ENCODE measurements at regions not wholly inside any gene's neighbourhood (a gene's known extent, or its start where the extent isn't known, plus 50 kb on each side); places are given as distances from the start of the nearest gene placed in this dataset.
"Not testable (repeated sequence)": the region's sequence is repeated elsewhere in the genome, so short reads cannot be mapped to it uniquely, and the experiment has no call there.

DNA sequence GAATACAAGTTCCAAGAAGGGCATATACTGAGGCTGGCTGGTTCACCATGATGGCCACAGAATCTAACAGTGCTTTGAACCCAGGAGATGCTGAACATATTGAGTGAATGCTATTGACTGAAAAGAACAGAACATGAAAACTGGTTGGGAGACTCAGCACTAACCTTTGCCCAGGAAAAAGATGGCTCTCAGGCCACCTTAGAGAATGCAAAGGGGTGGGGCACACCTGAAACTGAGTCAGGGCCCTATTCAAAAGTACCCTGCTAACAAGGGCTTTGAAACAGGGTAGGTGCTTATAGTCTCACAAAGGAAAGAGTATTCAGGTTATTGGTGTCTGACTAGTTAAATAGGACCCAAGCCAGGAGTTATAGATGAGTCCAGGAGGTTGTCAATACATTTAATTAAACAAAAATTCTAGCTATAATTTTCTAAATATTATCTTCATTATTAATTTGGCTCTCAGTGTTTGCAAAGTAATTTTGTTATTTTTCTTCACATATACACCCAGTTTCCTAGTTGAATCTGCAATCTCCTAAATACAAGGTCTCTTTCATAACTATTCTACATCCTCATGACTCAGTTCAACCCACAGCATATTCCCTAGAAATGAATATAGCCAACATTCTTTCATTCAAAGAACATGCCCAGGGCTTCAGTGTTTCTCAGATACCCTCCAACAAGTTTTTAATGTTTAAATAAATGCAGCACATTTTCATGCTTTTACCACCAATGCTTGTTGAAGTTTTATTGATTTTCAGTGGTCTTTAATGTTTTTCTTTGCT, 144.2 kb upstream of the RAPGEF2 start:
- Mint-ChIP-seq H3K4me3 (ENCODE audit: unreplicated experiment) (no peak overlapping the region), H3K4me1 (ENCODE audit: low read depth, unreplicated experiment) (peaks cover 5% of the 10 kb centered on the region), H3K9me3 (ENCODE audit: unreplicated experiment) (peaks cover 3% of the 10 kb centered on the region), H3K36me3 (ENCODE audit: unreplicated experiment) (no peaks in the 10 kb centered on the region), H3K27me3 (ENCODE audit: unreplicated experiment) (no peaks in the 10 kb centered on the region), H3K27ac (ENCODE audit: unreplicated experiment) (no peak overlapping the region)
- TF ChIP-seq, protein P1, sequence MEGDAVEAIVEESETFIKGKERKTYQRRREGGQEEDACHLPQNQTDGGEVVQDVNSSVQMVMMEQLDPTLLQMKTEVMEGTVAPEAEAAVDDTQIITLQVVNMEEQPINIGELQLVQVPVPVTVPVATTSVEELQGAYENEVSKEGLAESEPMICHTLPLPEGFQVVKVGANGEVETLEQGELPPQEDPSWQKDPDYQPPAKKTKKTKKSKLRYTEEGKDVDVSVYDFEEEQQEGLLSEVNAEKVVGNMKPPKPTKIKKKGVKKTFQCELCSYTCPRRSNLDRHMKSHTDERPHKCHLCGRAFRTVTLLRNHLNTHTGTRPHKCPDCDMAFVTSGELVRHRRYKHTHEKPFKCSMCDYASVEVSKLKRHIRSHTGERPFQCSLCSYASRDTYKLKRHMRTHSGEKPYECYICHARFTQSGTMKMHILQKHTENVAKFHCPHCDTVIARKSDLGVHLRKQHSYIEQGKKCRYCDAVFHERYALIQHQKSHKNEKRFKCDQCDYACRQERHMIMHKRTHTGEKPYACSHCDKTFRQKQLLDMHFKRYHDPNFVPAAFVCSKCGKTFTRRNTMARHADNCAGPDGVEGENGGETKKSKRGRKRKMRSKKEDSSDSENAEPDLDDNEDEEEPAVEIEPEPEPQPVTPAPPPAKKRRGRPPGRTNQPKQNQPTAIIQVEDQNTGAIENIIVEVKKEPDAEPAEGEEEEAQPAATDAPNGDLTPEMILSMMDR (IDR thresholded peaks at IDR 0.05; ENCODE audit: partially characterized antibody, unreplicated experiment) = no peak
- DNase-seq = no peak

DNA sequence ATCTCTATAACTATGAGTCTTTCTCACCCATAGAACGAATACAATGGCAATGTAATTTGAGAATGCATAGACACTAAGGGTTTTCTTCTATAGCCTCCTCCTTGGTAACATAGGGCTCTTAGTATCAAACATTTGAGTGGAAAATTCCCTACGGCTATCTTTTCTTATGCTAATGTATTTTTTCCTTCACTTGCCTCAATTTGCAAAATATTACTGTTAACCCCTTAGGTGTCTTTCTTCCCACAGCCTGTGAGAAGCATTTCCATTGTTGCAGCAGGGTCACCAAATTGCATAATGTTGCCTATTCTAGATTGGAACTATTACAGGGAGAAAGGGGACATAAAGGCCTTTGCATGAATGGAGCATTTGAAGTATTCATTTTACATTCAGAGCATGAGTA, 140.5 kb upstream of the RAPGEF2 start:
- Mint-ChIP-seq H3K4me1 (ENCODE audit: low read depth, unreplicated experiment) (peaks cover 12% of the 10 kb centered on the region), H3K27ac (ENCODE audit: unreplicated experiment) (no peak overlapping the region), H3K36me3 (ENCODE audit: unreplicated experiment) (no peaks in the 10 kb centered on the region), H3K27me3 (ENCODE audit: unreplicated experiment) (no peaks in the 10 kb centered on the region), H3K4me3 (ENCODE audit: unreplicated experiment) (no peak overlapping the region), H3K9me3 (ENCODE audit: unreplicated experiment) (no peaks in the 10 kb centered on the region)
- TF ChIP-seq, protein P1 (IDR thresholded peaks at IDR 0.05; ENCODE audit: partially characterized antibody, unreplicated experiment) = no peak
- DNase-seq = no peak

DNA sequence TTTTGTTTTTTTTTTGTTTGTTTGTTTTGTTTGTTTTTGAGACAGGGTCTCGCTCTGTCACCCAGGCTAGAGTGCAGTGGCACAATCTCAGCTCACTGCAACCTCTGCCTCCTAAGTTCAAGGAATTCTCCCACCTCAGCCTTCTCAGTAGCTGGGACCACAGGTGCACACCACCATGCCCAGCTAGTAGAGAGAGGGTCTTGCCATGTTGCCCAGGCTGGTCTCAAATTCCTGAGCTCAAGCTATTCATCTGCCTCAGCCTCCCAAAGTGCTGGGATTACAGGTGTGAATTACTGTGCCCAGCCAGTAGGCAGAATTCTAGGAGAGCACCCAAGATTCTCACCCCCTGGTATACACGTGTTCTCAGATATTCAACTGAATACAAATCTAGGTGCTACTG, 139.6 kb upstream of the RAPGEF2 start:
- H3K9me3 Mint-ChIP-seq (ENCODE audit: unreplicated experiment); H3K27ac Mint-ChIP-seq (ENCODE audit: unreplicated experiment); DNase-seq; H3K36me3 Mint-ChIP-seq (ENCODE audit: unreplicated experiment); H3K4me3 Mint-ChIP-seq (ENCODE audit: unreplicated experiment); H3K27me3 Mint-ChIP-seq (ENCODE audit: unreplicated experiment): not testable (repeated sequence)
- H3K4me1 Mint-ChIP-seq (ENCODE audit: low read depth, unreplicated experiment) = peaks cover 12% of the 10 kb centered on the region

DNA sequence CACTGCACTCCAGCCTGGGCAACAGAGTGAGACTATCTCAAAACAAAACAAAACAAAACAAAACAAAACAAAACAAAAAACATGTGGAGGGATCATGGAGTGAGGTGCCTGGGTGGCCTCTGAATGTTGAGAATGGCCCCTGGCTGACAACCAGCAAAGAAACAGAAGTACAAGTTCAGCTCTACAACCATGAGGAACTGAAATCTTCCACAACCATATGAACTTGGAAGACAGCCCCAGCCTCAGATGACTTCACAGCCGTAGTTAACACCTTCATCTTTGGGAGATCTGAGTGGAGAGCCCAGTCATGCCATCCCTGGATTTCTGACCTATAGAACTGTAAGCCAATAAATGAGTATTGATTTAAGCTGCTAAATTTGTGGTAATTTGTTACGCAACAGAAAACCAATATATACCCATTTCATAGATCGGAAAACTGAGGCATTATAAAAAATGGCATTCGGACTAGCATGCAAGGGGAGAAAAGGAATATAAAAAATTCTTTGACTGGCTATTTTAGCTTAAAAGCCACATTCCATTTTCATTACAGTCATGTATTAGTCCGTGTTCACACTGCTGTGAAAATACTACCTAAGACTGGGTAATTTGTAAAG, 138.7 kb upstream of the RAPGEF2 start:
- TF ChIP-seq, protein P1 (IDR thresholded peaks at IDR 0.05; ENCODE audit: partially characterized antibody, unreplicated experiment) = no peak
- Mint-ChIP-seq H3K4me3 (ENCODE audit: unreplicated experiment) (no peak overlapping the region), H3K27me3 (ENCODE audit: unreplicated experiment) (no peaks in the 10 kb centered on the region), H3K27ac (ENCODE audit: unreplicated experiment) (no peak overlapping the region), H3K4me1 (ENCODE audit: low read depth, unreplicated experiment) (peaks cover 12% of the 10 kb centered on the region), H3K36me3 (ENCODE audit: unreplicated experiment) (no peaks in the 10 kb centered on the region), H3K9me3 (ENCODE audit: unreplicated experiment) (no peaks in the 10 kb centered on the region)
- DNase-seq = no peak

DNA sequence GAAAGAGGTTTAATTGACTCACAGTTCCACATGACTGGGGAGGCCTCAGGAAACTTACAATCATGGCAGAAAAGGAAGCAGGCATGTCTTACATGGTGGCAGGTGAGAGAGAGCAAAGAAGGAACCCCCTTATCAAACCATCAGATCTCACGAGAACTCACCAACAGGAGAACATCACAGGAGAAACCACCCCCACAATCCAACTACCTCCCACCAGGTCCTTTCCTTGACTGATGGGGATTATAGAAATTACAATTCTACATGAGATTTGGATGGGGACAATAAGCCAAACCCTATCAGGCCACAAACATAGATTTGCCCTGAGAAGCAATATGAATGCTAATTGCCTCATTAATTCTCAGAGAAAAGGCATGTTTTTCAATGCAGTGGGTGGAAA, 138.2 kb upstream of the RAPGEF2 start:
- H3K4me3 Mint-ChIP-seq (ENCODE audit: unreplicated experiment) = no peak overlapping the region
- peaks cover 12% of the 10 kb centered on the region for H3K4me1 Mint-ChIP-seq (ENCODE audit: low read depth, unreplicated experiment)
- no peak for DNase-seq
- H3K27ac Mint-ChIP-seq (ENCODE audit: unreplicated experiment) = no peak overlapping the region
- no peaks in the 10 kb centered on the region for H3K36me3 Mint-ChIP-seq (ENCODE audit: unreplicated experiment)
- no peaks in the 10 kb centered on the region for H3K27me3 Mint-ChIP-seq (ENCODE audit: unreplicated experiment)
- TF ChIP-seq, protein P1 (IDR thresholded peaks at IDR 0.05; ENCODE audit: partially characterized antibody, unreplicated experiment) = no peak
- H3K9me3 Mint-ChIP-seq (ENCODE audit: unreplicated experiment) = no peaks in the 10 kb centered on the region

All from glutamatergic neuron (in vitro differentiated cells).